GM19043 (cell line): ENCODE measurements at regions not wholly inside any gene's neighbourhood (a gene's known extent, or its start where the extent isn't known, plus 50 kb on each side); places are given as distances from the start of the nearest gene placed in this dataset.
A peak's percentile ranks its signal among the peaks of the same experiment; 100 is the strongest.
"Not testable (repeated sequence)": the region's sequence is repeated elsewhere in the genome, so short reads cannot be mapped to it uniquely, and the experiment has no call there.

Experiments used
- ATAC-seq: cut with Tn5 transposase; IDR thresholded peaks from one replicate; pipeline ENCODE4 v1.9.1; 2021; ENCODE audit warnings: low read depth; ENCODE audit not compliant: unreplicated experiment

- ATAC-seq = no peak
Measured at GRCh38 chr1:233787599-233787998, 116.9 kb upstream of the SLC35F3 start.

- ATAC-seq = no peak
Measured at GRCh38 chr1:233788687-233789086, 115.8 kb upstream of the SLC35F3 start.

DNA sequence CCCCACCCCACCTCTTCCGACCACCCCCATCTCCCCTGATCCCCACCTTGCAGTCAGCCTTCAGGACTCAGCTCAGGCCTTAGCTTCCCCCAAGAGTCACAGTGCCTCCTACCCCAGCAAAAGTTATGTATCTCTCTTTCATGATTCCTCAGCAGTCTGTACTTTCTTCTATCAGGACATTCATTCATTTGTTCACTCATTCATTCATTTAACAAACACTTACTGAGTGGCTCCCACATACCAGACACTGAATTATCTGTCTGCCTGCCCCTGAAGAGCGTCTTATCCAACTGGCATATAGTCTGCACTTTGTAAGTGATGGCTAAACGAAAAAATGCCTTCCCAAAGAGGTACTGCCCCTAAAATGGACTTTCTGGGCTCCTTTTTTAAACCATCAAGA, 114.4 kb upstream of the SLC35F3 start:
- no peak for ATAC-seq

- ATAC-seq = peak; percentile 78
Measured at GRCh38 chr1:233790662-233791371, 113.7 kb upstream of the SLC35F3 start.

GRCh38 chr1:233791372-233791703, 113.1 kb upstream of the SLC35F3 start:
- no peak for ATAC-seq

- ATAC-seq = no peak
Measured at GRCh38 chr1:233791721-233792120, 112.8 kb upstream of the SLC35F3 start.

- no peak for ATAC-seq
Measured at GRCh38 chr1:233794863-233795262, 109.6 kb upstream of the SLC35F3 start.

DNA sequence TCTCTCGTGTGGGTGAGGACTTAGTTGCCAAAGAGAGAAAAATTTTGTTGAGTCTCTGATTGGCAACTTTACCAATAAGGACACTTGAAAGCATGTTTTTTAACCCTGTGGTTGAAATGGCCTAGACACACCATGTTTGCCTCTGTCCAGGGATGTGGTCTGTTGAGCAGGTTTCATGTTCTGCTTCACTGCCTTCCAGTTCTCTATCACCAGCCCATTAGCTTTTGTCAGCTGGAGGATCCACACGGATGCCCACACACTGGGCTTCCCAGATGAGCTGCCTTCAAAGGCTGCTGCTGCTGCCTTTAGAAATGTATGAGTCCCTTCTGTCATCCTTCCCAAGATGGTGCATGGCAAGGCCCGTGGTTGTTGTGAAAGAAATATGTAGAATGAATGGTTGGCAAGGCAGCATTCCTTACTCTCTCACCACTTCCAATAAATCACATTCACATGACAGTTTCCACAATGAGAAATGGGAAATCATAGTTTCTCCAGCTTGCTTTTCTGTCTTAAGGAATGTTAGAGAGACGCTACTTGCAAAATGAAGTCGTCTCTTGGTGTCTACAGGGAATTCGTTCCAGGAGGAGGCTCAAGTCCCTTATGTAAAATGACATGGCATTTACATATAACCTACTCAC, 108.2 kb upstream of the SLC35F3 start:
- no peak for ATAC-seq

- no peak for ATAC-seq
Measured at GRCh38 chr1:233802611-233803010, 101.9 kb upstream of the SLC35F3 start.

GRCh38 chr1:233805786-233806185, 98.7 kb upstream of the SLC35F3 start:
- no peak for ATAC-seq

DNA sequence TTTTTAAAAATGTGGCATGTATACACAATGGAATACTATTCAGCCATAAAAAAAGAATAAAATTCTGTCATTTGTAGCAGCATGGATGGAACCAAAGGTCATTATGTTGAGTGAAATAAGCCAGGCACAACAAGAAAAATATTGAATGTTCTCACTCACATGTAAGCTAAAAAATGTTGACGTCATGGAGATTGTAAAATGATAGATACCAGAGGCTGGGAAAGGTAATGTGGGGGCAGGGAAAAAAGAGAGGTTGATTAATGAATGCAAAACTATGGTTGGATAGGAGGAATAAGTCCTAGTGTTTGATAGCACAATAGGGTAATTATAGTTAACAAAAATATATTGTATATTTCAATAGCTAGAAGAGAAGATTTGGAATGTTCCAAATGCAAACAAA, 89.1 kb upstream of the SLC35F3 start:
- no peak for ATAC-seq

DNA sequence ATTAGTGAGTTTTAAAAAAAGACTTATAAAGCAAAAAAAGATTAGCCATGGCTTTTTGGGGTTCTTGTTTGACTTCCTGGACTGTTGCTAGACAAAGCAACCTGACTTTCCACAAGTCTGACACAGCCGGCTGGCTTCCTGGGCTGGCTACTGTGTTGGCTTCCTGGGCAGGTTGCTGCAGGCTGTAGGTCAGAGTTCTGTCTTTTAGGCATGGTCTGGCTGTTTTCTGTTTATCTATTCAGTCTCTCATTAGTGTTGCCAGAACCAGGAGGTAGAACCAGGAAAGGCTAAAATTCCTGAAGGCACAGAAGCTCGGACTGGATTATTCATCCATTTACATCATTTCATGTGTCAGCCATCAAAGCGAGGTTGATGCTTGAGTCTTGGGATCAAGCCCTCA, 88.6 kb upstream of the SLC35F3 start:
- ATAC-seq = no peak

- ATAC-seq = no peak
Measured at GRCh38 chr1:233816348-233816747, 88.1 kb upstream of the SLC35F3 start.

- ATAC-seq = no peak
Measured at GRCh38 chr1:233819042-233819441, 85.4 kb upstream of the SLC35F3 start.

- ATAC-seq = not testable (repeated sequence)
Measured at GRCh38 chr1:233824179-233824578, 80.3 kb upstream of the SLC35F3 start.

- ATAC-seq = not testable (repeated sequence)
Measured at GRCh38 chr1:233827937-233828336, 76.5 kb upstream of the SLC35F3 start.

GRCh38 chr1:233828480-233828879, 76.0 kb upstream of the SLC35F3 start:
- no peak for ATAC-seq

- ATAC-seq = no peak
Measured at GRCh38 chr1:233834609-233835008, 69.9 kb upstream of the SLC35F3 start.

GRCh38 chr1:233838207-233838606, 66.3 kb upstream of the SLC35F3 start:
- ATAC-seq = not testable (repeated sequence)

GRCh38 chr1:233843525-233844204, 60.8 kb upstream of the SLC35F3 start:
- no peak for ATAC-seq

- ATAC-seq = no peak
Measured at GRCh38 chr1:233844275-233844674, 60.2 kb upstream of the SLC35F3 start.

- ATAC-seq = no peak
Measured at GRCh38 chr1:233844692-233845091, 59.8 kb upstream of the SLC35F3 start.
